GM19328 (cell line): ENCODE measurements at regions not wholly inside any gene's neighbourhood (a gene's known extent, or its start where the extent isn't known, plus 50 kb on each side); places are given as distances from the start of the nearest gene placed in this dataset.

Source experiments
- ATAC-seq: cut with Tn5 transposase; IDR thresholded peaks from one replicate; pipeline ENCODE4 v1.9.1; 2021; ENCODE audit warnings: mild to moderate bottlenecking, moderate library complexity; ENCODE audit not compliant: unreplicated experiment

DNA sequence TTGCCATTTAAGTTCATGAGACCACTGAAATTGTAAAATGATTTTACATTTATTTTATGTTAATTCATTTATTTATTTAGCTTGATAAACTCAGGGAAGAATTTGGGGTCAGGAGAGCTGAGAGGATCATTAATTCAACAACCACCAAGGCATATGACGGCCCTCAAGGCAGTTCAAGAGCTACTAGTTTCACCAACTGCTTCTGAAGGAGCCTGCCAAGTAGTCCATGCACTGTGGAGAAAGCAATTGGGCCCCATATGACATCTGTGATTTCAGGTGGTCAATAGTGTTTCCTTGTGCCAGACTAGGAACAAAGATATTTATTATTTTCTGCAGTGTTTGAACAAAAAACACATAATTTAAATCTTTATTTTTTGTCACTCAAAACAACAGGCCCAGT, 236.4 kb downstream of the CASP12 start:
- no peak for ATAC-seq

DNA sequence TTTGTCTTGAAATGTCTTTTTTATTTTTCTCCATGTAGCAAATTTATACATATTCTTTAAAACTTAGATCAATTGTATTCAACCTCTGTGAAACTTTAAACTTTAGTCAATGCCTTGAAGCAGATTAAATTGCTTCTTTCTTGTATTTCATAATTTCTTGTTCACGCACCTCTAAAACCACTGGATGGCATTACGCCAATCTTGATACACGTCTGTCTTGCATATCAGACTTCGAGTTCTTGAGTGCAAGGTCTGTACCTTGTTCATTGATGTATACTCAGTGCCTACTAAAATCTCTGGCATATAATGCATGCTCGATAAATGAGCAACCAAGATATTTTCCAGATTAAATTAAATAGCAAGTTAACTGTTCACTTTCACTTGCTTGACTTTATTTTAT, 236.8 kb downstream of the CASP12 start:
- ATAC-seq: no peak

DNA sequence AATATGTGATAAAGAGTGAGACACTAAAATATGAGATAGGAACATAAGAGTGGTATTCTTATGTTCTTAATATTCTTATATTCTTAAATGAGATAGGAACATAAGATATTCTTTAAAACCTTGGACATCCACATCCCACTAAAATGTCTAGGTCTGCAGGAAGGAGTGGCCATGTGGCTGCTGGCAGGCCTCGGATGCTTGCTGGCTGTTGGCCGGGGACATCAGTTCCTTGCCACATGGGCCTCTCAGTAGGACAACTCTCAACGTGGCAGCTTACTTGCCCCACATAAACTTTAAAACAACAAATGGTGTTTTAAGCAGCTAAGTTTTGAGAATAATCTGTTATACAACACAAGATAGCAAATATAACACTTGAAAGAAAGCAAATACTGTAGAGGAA, 240.1 kb downstream of the CASP12 start:
- ATAC-seq: no peak

DNA sequence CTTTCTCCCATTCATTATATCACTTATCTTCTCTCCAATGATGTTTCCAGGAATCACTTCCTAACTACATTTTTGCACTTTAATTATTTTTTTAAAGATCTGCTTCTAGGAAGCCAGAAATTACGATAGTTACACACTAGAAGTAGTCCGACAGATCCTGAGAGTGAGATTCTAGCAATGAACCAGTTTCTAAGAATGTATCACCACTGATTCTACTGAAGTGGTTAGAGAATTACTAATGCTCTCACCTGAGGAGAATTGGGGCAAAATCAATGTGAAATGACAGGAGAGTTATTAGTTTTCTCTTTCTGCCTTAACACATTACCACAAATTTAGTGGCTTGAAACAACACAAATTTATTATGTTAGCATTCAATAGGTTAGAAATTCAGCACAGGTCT, 241.2 kb downstream of the CASP12 start:
- no peak for ATAC-seq

DNA sequence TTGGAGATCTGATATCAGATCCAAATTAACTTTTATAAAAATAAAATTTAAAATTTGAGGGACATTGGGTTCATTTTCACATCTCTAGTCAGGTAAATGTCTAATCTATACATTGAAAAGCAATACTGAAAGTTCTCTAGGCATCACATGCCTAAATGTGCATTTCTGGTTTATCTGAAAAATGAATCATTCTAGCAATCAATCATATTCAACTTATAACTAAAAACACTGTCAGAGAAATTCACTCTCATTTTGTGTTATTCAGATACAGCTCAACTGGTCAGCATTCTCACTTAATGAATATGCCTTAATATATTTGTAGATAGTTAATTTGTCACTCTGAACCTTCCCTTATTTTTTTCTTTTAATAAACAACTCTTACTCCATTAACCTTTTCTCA, 243.2 kb downstream of the CASP12 start:
- ATAC-seq: no peak

DNA sequence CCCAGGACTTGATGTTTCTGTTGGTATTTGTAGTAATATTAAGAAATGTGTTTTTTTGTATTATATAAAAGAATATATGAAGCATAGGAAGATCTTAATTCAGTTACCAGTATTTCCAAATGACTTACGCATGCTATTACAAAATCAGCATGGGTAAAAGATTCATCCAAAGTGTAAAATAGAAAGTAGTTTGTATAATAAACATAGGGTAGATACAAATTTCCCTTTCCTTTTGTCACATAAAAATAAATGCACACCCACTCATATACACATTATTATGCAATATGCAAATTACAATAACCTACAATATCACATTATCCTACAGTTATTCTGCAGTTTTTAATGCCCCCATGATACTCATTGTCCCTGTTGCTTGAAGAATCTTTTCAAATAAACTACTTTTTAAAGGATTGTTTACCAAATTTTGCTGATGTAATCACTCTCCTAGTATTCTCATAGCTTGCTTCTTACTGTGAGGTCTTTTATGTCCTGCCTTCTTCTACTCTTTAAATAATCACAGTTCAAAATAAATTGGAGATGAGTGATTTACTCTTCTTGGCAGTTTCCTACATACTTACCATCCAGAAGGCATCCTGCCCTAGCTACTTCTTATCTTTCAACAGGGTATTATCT, 244.0 kb downstream of the CASP12 start:
- no peak for ATAC-seq

DNA sequence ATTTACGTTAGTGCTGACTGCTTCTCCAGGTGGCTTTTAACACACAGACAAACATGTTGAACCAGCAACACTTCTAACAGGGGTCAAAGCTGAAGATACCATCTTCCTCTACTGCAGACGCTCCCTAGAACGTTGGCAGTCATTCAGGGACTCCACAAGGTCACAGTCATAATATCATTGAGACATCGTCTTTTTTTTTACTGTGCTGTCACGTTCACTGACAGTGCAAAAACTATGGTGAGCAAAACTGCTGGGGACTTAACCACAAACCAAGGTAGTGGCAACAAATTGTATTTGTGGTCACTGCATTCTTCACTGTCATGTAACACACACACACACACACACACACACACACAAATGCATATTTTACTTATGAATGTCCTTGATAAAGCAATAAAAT, 244.9 kb downstream of the CASP12 start:
- no peak for ATAC-seq

DNA sequence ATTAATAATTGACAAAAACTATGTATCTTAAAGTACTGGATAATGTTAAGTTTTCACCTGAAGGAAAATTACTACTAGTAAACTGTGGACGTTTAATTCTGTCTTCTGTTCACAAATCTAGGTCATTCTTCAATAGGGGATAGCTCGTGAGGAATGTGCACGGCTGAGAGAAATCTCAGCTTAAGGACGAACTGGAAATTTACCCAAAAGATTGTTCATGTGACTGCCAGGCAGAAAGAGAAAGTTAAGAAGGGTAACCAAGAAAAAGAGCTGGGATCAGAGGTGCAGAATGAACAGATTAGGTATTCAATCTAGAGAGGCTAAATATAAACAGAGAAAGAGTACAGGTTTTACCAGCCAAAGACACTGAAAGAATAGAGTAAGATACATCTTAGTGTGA, 245.3 kb downstream of the CASP12 start:
- no peak for ATAC-seq

DNA sequence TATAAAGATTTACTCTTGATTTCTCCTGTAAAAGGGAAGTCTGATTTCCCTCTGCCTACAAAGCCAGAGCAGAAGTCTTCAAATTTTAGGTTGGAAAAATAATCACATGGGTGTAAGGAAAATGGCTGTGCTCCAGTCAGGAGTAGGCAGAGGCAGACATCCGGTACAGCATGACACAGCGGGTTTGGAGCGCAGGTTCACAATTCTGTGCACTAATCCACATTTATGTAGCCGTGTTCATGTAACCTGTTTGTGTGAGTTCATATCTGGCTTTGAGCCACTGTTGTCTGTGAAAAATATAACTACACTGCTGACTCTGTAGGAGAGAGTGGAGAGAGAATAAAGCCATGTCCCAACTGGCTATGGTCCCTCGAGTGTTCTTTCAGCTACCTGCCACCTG, 248.0 kb downstream of the CASP12 start:
- no peak for ATAC-seq

DNA sequence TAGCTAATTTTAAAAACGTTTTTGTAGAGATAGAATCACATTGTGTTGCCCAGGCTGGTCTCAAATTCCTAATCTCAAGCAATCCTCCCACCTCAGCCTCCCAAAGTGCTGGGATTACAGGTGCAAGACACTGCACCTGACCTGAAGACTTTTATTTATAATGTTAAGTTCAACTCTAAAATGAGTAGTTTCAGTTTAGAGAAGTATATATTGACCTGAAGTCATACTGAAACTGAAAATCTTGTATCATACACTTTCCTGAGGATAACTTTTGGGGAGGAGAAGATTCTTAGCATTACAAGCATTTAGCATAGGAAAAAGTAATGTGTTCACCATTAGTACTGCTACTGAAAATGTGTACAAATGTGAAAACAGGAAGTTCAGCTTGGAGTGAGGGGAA, 249.3 kb downstream of the CASP12 start:
- ATAC-seq: no peak

DNA sequence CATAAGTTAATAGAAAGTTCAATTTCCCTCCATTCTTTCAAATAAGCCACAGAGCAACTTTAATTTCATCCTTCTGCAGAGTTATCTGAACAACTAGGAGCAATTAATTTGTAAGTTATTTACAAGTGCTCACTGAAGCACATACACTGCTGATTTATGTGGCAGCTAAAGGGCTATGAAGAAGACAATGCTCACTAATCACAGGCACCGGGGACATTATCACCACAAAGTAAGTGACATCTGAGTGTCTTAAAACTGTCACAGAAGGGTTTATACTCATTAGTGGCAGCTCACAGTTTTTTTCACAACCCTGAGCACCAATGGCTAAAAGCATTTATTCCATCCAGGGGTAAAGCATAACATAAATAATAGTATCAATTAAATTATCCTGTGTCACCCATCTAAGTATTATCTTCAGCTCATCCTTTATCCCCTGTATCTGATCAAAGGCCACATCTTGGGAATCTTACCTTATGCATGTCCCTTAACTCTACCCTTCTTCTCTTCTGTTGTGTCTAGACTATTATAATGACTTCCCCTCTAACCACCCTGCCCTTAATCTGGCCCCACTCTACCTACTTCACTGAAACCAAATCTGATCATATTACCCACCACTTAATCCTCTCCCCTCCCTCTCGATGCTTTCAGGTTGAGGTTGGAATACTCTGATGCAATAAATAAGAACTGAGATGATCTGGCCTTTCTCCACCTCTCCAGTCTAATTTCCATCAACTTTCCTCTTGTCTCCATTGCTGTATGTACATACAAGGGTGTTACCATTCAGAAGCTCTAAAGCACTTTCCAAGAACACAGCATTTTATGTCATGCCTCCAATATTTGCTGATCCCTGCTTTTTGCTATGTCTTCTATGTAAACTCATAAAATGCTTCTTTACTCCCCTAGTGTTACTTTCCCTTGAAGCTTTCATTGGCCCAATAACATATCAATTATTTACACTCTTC, 252.7 kb downstream of the CASP12 start:
- no peak for ATAC-seq

DNA sequence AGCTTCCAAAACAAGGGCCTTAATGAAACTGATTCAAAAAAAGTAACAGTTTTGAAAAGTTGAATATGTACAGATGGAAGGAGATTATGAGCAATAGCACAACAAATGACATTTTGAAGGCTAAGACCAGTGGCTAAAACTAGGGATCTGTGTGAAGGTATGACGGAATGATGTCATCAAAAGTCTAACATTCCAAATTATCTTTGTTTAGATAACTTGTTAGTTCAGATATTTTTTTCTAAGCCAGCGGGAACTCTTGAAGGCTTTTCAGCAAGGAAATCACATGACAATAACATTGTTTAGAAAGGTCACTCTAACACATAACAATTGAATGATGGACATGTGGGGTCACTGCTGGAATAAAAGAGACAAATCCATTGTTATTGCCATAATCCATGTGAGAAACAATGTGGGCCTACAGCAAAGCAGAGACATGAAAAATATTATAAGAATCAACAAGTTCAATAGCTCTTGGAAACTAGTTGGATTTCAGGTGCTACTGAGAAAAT, 260.5 kb downstream of the CASP12 start:
- no peak for ATAC-seq

DNA sequence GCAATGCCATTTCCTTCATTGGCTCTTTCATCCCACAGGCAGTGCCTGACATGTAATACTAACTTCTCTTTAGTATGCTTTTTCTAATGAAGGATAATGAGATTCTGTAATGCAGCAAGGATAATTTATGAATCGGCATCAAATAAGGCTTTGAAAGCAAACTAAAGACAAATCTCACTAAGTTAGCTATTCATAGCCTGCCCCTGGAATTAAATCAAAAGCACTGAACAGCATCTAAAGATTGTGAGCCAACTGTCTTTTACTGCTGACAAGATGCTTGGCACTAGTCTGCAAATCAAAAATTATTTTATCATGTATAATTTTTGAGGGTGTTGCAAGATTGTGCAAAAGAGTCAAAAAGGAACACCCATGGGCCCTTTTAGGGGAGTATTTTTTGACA, 265.0 kb downstream of the CASP12 start:
- no peak for ATAC-seq

DNA sequence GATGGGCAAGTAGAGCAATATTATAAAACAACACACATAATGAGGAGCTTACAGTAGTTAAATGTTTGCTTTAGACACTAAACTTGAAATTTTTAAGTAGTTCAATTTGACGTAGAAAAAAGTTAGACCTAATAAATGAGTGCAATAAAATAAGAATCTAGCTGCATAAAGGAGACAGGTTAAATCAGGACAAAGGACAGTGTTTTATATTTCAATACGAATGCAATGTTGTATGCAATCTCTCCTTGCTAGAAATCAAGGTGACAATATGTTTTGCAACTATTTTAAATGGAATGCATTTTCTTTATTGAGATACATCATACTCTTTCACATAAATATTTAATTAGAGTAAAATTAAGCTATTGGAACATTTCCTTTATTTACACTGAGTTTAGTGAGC, 267.9 kb downstream of the CASP12 start:
- ATAC-seq: no peak

DNA sequence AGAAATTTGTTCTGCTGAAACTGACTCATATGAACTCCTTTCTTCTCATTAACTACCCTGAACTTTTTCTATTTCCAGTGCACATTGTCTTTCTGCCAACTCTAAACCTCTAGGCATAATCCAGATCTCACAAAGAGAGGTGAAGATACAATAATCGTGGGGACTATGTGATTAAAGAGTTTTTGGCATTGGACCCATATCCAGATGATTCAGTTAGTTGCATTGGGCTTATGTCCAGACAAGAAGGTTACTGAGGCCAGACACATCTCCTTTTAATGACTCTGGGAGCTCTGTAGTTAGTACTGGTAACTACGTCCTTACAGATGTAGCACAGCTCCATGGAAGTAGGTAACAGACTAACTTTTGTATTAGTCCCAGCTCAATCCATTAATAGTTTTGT, 273.0 kb downstream of the CASP12 start:
- no peak for ATAC-seq

DNA sequence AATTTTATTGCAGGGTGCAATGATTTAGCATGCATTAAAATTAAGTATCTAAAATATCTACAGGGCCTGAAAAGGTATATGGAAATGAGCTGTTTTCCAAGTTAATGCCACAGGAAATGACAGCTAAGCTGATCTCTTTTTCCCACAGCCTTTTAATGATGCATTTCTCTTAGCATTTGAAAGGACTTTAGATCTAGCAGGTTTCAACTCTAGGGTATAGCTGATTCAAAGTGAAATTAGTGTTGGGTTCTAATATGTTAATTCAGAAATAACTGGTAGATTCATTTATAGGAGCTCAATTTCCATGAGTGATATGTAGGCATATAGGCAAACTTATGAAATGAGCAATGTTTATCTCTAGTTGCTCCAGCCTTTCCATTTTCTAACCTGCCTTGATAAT, 274.2 kb downstream of the CASP12 start:
- ATAC-seq: no peak

DNA sequence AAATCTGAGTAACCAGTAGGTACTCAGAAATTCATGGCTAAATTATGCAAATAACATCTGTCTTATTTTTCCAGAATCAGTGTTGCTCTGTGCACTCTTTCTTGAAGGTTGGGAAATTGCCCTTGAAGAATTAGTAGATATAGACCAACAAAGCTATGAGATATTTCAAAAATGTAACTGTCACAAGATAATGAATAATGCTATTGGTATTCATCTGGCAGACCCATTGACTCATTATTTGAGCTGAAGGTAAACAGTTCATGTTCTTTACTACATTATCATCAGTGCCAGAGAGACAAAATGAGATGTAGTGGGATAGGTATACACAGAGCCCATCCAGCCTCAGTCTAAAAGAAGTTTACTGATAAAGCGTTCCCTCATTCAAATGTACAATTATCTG, 274.7 kb downstream of the CASP12 start:
- no peak for ATAC-seq

DNA sequence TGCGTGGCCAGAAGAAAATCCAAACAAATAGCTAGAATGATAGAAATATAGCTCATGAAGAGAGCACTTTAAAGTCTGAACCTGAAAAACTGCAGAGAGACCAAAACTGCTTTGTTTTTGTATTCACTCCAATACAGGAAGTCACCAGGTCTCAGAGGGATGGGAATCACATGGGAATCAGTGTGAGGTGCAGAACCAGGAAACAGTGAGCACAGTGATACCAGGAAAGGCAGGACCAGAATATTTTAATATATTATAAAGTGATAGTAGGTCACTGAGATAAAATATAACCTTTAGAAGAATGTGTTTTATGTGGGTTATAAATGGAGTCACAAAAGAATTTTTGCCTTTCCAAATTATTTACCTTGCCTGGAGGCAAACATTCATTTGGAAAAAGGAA, 277.3 kb downstream of the CASP12 start:
- ATAC-seq: no peak

DNA sequence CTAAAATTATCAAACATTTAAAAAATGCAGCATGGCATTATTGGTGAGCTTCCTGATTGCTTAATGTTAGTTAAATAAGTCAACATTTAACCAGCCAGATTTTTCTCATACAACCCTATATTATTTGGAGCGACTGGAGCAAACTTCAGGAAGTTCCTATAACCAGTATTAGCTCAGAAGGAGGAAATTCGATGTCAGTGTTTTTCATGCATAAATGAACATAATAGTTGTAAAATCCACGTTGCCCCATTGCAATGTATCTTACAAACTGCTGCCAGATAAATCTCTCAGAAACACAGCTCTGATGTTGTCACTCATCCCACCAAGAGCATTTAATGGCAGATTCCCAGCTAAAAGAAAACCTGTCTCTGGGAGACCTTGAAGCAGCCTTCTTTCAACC, 278.5 kb downstream of the CASP12 start:
- ATAC-seq: no peak

DNA sequence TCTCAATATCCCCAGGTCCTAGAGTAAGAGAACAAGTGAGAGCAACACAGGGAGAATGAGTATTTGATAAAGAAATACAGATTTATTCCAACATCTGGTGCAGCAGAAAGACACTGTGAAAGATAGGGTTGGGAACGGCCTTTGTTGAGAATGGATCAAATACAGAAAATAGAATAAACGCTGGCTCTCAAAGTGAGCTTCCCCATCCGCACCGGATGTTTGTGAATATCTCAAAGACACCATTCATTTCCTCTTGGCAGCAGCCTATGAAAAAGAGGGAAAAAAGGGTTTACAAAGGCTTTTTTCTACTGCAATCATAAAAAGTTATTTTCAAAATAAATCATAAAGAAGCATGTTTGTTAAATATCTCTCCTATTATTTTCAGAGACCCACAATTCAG, 279.3 kb downstream of the CASP12 start:
- ATAC-seq: no peak

DNA sequence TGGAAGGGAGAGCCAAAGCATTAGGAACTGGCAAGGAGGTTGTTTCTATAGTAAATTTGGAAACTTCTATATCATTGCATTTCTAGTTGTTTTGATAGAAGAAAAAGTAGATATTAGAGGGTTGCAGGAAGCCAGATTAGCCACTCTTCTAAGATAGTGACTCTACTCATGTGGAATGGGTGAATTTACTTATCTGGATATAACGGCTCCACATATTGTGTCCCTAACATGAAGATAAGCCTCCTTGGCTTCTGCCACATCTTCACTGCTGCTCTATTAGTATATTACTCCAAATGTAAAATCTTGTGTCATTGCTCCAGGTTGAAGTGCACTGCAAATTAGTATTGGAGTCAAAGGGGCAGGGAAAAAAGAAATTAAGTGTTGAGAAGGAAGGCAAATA, 283.3 kb downstream of the CASP12 start:
- no peak for ATAC-seq

DNA sequence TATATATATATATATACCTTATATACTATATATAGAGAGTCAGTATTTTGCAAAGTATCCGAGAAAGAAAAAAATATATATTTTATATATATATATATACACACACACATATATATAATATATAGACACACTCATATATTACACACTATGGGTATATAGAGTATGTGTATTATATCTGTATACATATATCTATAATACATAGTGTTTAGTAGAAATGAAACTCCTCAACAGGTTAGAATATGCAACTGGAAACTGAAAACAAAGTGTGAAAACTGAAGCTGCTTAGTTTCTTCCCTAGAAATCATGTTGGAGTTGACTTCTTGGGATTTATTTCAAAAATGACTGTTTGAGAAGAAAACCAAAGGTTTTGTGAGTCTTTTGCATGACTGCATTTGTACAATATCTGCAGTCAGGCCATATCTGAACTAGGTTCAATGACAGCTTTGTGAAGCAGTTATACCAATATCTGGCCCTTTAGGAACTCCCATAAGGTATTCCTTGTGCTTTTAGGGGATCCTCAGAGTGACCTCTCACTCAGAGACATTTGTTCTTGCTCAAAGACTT, 284.1 kb downstream of the CASP12 start:
- no peak for ATAC-seq
